Mesodermal cell (in vitro differentiated cells): ENCODE measurements at regions not wholly inside any gene's neighbourhood (a gene's known extent, or its start where the extent isn't known, plus 50 kb on each side); places are given as distances from the start of the nearest gene placed in this dataset.

Experiments used
- H3K27ac ChIP-seq: 2 replicates; pipeline ENCODE4 v1.7.0; 2013; ENCODE audit warnings: mild to moderate bottlenecking, low read depth, low read length, moderate library complexity; ENCODE audit not compliant: severe bottlenecking
- H3K36me3 ChIP-seq: 2 replicates; pipeline ENCODE4 v1.7.1; 2013; ENCODE audit warnings: mild to moderate bottlenecking, low read length, moderate library complexity; ENCODE audit not compliant: control insufficient read depth, insufficient read depth
- H3K4me1 ChIP-seq: one replicate; pipeline ENCODE4 v1.7.1; 2013; ENCODE audit warnings: mild to moderate bottlenecking, low read length; ENCODE audit not compliant: insufficient read depth, control insufficient read depth, poor library complexity, severe bottlenecking
- H3K4me3 ChIP-seq: 2 replicates; pipeline ENCODE4 v1.7.0; 2013; ENCODE audit warnings: low read length, control low read depth, mild to moderate bottlenecking; ENCODE audit not compliant: insufficient read depth, poor library complexity, severe bottlenecking; ENCODE audit errors: extremely low read depth
- H3K9me3 ChIP-seq: 2 replicates; pipeline ENCODE4 v1.7.1; 2013; ENCODE audit warnings: mild to moderate bottlenecking, low read length, moderate library complexity; ENCODE audit not compliant: control insufficient read depth
- WGBS, 2 experiments: methylation state at CpG; one replicate each; pipeline ENCODE4 v1.1.5; 2013; ENCODE audit warnings: missing lambda C conversion rate in 2 of 2; ENCODE audit not compliant: insufficient coverage in 2 of 2; 5-methylcytosine and 5-hydroxymethylcytosine counted together

- 93 to 95% methylated on average over 6 to 10 of the region's 11 CpGs for WGBS, 2 experiments
- peaks cover 3% of the 10 kb centered on the region for H3K9me3 ChIP-seq
- no peak overlapping the region for H3K27ac ChIP-seq
- no peaks in the 10 kb centered on the region for H3K36me3 ChIP-seq
- H3K4me1 ChIP-seq, result peaks cover 13% of the 10 kb centered on the region
- no peak overlapping the region for H3K4me3 ChIP-seq
These were observed 249.6 kb upstream of the SOX5 start for GRCh38 chr12:24198936-24199671.

- H3K36me3 ChIP-seq, result no peaks in the 10 kb centered on the region
- H3K4me1 ChIP-seq, result peaks cover 13% of the 10 kb centered on the region
- H3K9me3 ChIP-seq, result no peaks in the 10 kb centered on the region
- H3K27ac ChIP-seq, result no peak overlapping the region
- WGBS, 2 experiments, result no CpG with 5 or more reads among the region's 3 CpGs
- no peak overlapping the region for H3K4me3 ChIP-seq
These were observed 248.6 kb upstream of the SOX5 start for GRCh38 chr12:24198070-24198469.

GRCh38 chr12:24197532-24197931, 248.1 kb upstream of the SOX5 start:
- Histone ChIP-seq H3K4me1 (peaks cover 13% of the 10 kb centered on the region), H3K4me3 (no peak overlapping the region), H3K36me3 (no peaks in the 10 kb centered on the region), H3K9me3 (no peaks in the 10 kb centered on the region), H3K27ac (peak overlapping the region; percentile 29)
- 74% methylated on average over 3 of the region's 5 CpGs; no CpG with 5 or more reads in 1 of the 2 experiments for WGBS, 2 experiments

GRCh38 chr12:24195063-24195462, 245.6 kb upstream of the SOX5 start:
- H3K9me3 ChIP-seq, result no peaks in the 10 kb centered on the region
- no CpG with 5 or more reads among the region's 4 CpGs for WGBS, 2 experiments

DNA sequence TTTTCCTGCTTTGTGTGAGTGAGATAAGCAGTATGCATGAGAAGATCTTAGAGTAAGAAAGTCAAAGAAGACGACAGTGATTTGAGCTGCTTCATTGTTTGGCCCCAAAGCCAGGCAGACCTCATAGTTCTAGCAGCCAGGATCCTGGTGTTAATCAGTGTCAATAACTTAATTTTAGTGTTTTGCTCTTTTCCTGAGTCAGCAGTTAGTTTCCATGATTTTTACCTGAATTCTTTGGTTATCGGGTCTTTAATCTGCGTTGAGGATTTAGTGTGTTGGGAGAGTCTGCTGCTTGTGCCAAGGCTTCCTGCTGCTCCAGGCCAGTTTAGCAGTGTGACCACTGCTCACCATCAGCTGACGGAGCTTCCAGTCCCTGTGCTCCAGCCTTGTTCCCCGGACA, 241.6 kb upstream of the SOX5 start:
- Histone ChIP-seq H3K36me3 (no peaks in the 10 kb centered on the region), H3K4me3 (no peak overlapping the region), H3K27ac (no peak overlapping the region)

More at GRCh38 chr12:24195063-24195462, 245.6 kb upstream of the SOX5 start:
- H3K36me3 ChIP-seq, result no peaks in the 10 kb centered on the region
- H3K4me1 ChIP-seq, result peaks cover 13% of the 10 kb centered on the region
- H3K4me3 ChIP-seq, result no peak overlapping the region
- H3K27ac ChIP-seq, result no peak overlapping the region

DNA sequence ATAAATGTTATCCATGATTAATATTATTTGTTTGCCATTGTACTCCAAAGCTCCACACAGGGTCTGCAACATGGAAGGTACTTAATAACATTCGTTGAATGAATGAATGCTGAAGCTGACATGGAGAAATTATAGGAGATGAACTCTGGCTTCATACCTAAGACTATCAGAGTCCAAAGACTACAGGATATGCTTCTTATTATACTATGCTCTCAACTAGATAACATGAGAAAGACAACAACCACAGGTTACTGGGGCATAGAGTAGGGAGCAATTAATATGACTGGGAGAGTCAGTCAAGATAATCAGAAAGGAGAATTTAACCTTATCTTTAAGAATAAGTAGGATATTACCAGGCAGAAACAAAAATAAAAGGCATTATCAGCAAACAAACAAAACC, 236.3 kb upstream of the SOX5 start:
- H3K9me3 ChIP-seq, result no peaks in the 10 kb centered on the region
- no peak overlapping the region for H3K4me3 ChIP-seq
- no peaks in the 10 kb centered on the region for H3K4me1 ChIP-seq
- no CpG with 5 or more reads among the region's 1 CpG for WGBS, 2 experiments
- H3K36me3 ChIP-seq, result no peaks in the 10 kb centered on the region
- H3K27ac ChIP-seq, result no peak overlapping the region

More for the DNA sequence above, 241.6 kb upstream of the SOX5 start:
- H3K4me1 ChIP-seq, result no peaks in the 10 kb centered on the region
- 61 to 66% methylated on average over 3 to 5 of the region's 5 CpGs for WGBS, 2 experiments
- no peaks in the 10 kb centered on the region for H3K9me3 ChIP-seq

- WGBS, 2 experiments, result 50 to 86% methylated on average over 1 of the region's 1 CpG
- Histone ChIP-seq H3K36me3 (no peaks in the 10 kb centered on the region), H3K4me1 (no peaks in the 10 kb centered on the region), H3K27ac (no peak overlapping the region), H3K9me3 (no peaks in the 10 kb centered on the region), H3K4me3 (no peak overlapping the region)
These were observed 228.4 kb upstream of the SOX5 start for GRCh38 chr12:24177889-24178288.

- no peak overlapping the region for H3K27ac ChIP-seq
- WGBS, 2 experiments, result no CpG with 5 or more reads among the region's 4 CpGs
- H3K9me3 ChIP-seq, result no peaks in the 10 kb centered on the region
- H3K4me1 ChIP-seq, result no peaks in the 10 kb centered on the region
- H3K4me3 ChIP-seq, result no peak overlapping the region
- no peaks in the 10 kb centered on the region for H3K36me3 ChIP-seq
These were observed 226.5 kb upstream of the SOX5 start for GRCh38 chr12:24175929-24176328.

- Histone ChIP-seq H3K36me3 (no peaks in the 10 kb centered on the region), H3K9me3 (no peaks in the 10 kb centered on the region), H3K4me3 (no peak overlapping the region), H3K4me1 (no peaks in the 10 kb centered on the region), H3K27ac (no peak overlapping the region)
- WGBS, 2 experiments, result no CpG with 5 or more reads among the region's 2 CpGs
These were observed 225.8 kb upstream of the SOX5 start for GRCh38 chr12:24175284-24175683.

GRCh38 chr12:24173067-24173466, 223.6 kb upstream of the SOX5 start:
- Histone ChIP-seq H3K36me3 (no peaks in the 10 kb centered on the region), H3K4me1 (no peaks in the 10 kb centered on the region), H3K4me3 (no peak overlapping the region), H3K27ac (no peak overlapping the region), H3K9me3 (no peaks in the 10 kb centered on the region)
- 96 to 97% methylated on average over 3 to 5 of the region's 7 CpGs for WGBS, 2 experiments

GRCh38 chr12:24172773-24173066, 223.2 kb upstream of the SOX5 start:
- Histone ChIP-seq H3K4me3 (no peak overlapping the region), H3K27ac (no peak overlapping the region), H3K4me1 (no peaks in the 10 kb centered on the region), H3K9me3 (no peaks in the 10 kb centered on the region), H3K36me3 (no peaks in the 10 kb centered on the region)
